ENCODE measurements at regions not wholly inside any gene's neighbourhood (a gene's known extent, or its start where the extent isn't known, plus 50 kb on each side); places are given as distances from the start of the nearest gene placed in this dataset.

GRCh38 chr1:98104289-98104688 lies 183.5 kb upstream of the DPYD start:
- TF ChIP-seq EGR1 (IDR thresholded peaks at IDR 0.05): no peak
- no peak for TF ChIP-seq TAF1 (IDR thresholded peaks at IDR 0.05; ENCODE audit: low read depth)
- no peak for TF ChIP-seq CREB1 (IDR thresholded peaks at IDR 0.05; ENCODE audit: low read depth)
- TF ChIP-seq RAD21 (IDR thresholded peaks at IDR 0.05; ENCODE audit: low read depth): 0 out of 2 replicates have a peak, but pooled peaks have one; percentile 1
- no peak for TF ChIP-seq ZBTB7A (IDR thresholded peaks at IDR 0.05; ENCODE audit: low read depth)
- peak; percentile 85 for TF ChIP-seq NFIC (IDR thresholded peaks at IDR 0.05)
- no peak for TF ChIP-seq YY1 (IDR thresholded peaks at IDR 0.05; ENCODE audit: low read depth)
- no peak for TF ChIP-seq FOXM1 (IDR thresholded peaks at IDR 0.05; ENCODE audit: borderline replicate concordance, low read depth)
- TF ChIP-seq REST (IDR thresholded peaks at IDR 0.05; ENCODE audit: low read depth): no peak
- TF ChIP-seq CEBPB (IDR thresholded peaks at IDR 0.05): peak; percentile 48; the same call in 1 of the 2 replicates
- peak; percentile 45; the same call in 1 of the 2 replicates for TF ChIP-seq TEAD4 (IDR thresholded peaks at IDR 0.05)
- TF ChIP-seq TCF12 (IDR thresholded peaks at IDR 0.05; ENCODE audit: low read depth): peak; percentile 72; the same call in 1 of the 2 replicates
- TF ChIP-seq EP300 (IDR thresholded peaks at IDR 0.05; ENCODE audit: borderline replicate concordance): peak; percentile 87
- no peak for TF ChIP-seq USF1 (IDR thresholded peaks at IDR 0.05)
- TF ChIP-seq MAX (IDR thresholded peaks at IDR 0.05): peak; percentile 56; the same call in 1 of the 2 replicates

- peak; percentile 55 for TF ChIP-seq RAD21 (IDR thresholded peaks at IDR 0.05; ENCODE audit: low read depth)
- TF ChIP-seq EP300 (IDR thresholded peaks at IDR 0.05; ENCODE audit: borderline replicate concordance): no peak
- no peak for TF ChIP-seq ZBTB7A (IDR thresholded peaks at IDR 0.05; ENCODE audit: low read depth)
- TF ChIP-seq TEAD4 (IDR thresholded peaks at IDR 0.05): no peak
- TF ChIP-seq YY1 (IDR thresholded peaks at IDR 0.05; ENCODE audit: low read depth): peak; percentile 29; the same call in 1 of the 2 replicates
- no peak for TF ChIP-seq USF1 (IDR thresholded peaks at IDR 0.05)
- TF ChIP-seq CREB1 (IDR thresholded peaks at IDR 0.05; ENCODE audit: low read depth): no peak
Observed at GRCh38 chr1:98103617-98104285, 182.9 kb upstream of the DPYD start.

GRCh38 chr1:98102345-98103030 lies 181.7 kb upstream of the DPYD start:
- TF ChIP-seq NFIC (IDR thresholded peaks at IDR 0.05) (peak; percentile 49), EGR1 (IDR thresholded peaks at IDR 0.05) (no peak)

- no peak for TF ChIP-seq REST (IDR thresholded peaks at IDR 0.05; ENCODE audit: low read depth)
- no peak for TF ChIP-seq FOXM1 (IDR thresholded peaks at IDR 0.05; ENCODE audit: borderline replicate concordance, low read depth)
- no peak for TF ChIP-seq RAD21 (IDR thresholded peaks at IDR 0.05; ENCODE audit: low read depth)
Observed at GRCh38 chr1:98101364-98101763, 180.5 kb upstream of the DPYD start.

GRCh38 chr1:98099501-98099900 lies 178.7 kb upstream of the DPYD start:
- TF ChIP-seq TAF1 (IDR thresholded peaks at IDR 0.05; ENCODE audit: low read depth) (no peak), TCF12 (IDR thresholded peaks at IDR 0.05; ENCODE audit: low read depth) (no peak), REST (IDR thresholded peaks at IDR 0.05; ENCODE audit: low read depth) (no peak), TEAD4 (IDR thresholded peaks at IDR 0.05) (no peak), EGR1 (IDR thresholded peaks at IDR 0.05) (no peak)

Measured in Ishikawa (cell line).